ENCODE measurements at regions not wholly inside any gene's neighbourhood (a gene's known extent, or its start where the extent isn't known, plus 50 kb on each side); places are given as distances from the start of the nearest gene placed in this dataset.

DNA sequence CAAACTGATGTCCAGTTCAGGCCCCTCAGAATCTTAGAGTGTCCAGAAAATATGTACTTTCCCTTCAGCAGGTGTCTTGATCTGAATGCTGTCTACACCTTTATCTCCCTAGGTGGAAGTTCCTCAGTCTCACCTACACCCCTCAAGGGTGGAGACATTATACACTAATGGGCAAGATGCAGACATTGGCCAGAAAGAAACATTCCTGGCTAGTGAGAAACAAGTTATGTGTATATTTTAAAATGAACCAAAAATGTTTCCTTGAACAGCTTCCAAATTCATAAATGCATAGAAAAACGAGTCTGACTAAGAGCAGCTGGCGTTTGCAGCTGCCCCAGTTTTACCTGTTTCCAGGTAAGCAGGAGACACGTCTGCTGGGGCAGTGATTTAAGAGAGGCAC lies 140.5 kb upstream of the IRX4 start (continued):
- TF ChIP-seq HDAC2 (IDR thresholded peaks at IDR 0.05; ENCODE audit: borderline replicate concordance in 1 of 2, low read depth in 2 of 2, low read length in 2 of 2) (no peak), RBBP5 (IDR thresholded peaks at IDR 0.05; ENCODE audit: borderline replicate concordance, low read depth, low read length) (no peak)

Data from H1 (cell line).